HG03196 (cell line): ENCODE measurements at regions not wholly inside any gene's neighbourhood (a gene's known extent, or its start where the extent isn't known, plus 50 kb on each side); places are given as distances from the start of the nearest gene placed in this dataset.

Experiments used
- ATAC-seq: cut with Tn5 transposase; IDR thresholded peaks from one replicate; pipeline ENCODE4 v1.9.1; 2021; ENCODE audit not compliant: unreplicated experiment

DNA sequence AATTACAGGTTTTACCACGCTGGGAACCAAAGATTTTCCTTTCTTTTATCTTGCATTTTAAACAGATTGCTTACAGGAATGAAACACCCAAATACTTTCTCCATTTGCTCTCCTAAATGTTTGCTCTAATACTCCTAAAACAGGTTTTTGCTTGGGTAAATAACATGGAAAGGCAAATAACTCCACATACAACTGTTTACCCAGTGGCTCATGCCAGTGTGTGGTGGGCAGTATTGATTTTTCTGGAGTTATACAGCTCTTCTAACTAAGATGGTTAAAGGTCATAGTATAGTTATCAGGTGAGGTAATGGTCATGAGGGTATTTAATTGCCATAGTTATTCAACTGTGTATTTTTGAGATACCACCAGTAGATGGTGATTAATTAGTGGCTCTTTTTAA lies 61.2 kb upstream of the RAB27B start:
- no peak for ATAC-seq

DNA sequence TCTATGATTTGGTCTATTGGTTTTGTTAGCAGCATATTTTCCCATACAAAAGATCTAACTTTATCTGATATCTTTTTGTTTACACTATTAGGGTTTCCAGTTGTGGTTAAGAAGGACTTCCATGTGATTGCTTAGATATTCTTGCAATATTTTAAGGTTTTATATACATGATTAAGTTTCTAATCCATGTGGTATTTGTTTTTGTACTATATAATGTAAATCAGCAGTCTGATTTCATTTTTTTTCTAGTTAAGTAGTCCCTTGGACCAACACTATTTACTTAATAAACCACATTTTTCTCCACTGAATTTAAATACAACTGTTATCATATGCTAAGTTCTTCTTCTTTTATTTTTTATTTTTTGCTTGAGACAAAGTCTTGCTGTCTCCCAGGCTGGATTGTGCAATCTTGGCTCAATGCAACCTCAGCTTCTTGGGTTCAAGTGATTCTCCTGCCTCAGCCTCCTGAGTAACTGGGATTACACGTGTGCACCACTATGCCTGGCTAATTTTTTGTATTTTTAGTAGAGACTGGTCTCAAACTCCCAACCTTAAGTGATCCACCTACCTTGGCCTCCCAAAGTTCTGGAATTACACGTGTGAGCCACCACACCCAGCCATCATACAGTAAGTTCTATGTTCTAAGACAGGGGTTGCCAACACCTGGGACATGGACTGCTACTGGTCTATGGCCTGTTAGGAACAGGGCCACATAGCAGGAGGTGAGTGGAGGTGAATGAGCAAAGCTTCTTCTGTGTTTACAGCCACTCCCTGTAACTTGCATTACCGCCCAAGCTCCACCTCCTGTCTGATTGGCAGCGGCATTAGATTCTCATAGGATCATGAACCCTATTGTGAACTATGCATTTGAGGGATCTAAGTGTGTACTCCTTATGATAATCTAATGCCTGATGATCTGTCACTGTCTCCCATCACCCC lies 58.5 kb upstream of the RAB27B start:
- ATAC-seq = no peak

DNA sequence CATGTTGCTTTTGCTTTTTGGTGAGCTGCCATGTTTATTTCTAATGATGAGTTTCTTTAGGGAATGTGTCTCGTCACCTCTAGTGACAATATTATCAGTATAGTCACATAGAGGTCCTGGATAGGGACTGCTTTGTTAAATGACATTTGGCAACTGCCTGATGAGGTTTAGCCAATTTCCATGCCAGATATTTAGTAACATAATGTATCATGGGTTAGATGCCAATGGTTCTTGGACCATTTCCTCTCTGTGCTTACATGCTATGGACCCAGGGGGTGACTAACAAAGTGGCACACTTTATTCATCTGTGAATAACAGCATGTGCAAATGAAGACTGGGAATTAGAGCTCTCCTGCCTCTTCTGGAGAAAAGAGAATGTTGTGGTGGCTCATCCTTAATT lies 56.2 kb upstream of the RAB27B start:
- ATAC-seq = no peak

DNA sequence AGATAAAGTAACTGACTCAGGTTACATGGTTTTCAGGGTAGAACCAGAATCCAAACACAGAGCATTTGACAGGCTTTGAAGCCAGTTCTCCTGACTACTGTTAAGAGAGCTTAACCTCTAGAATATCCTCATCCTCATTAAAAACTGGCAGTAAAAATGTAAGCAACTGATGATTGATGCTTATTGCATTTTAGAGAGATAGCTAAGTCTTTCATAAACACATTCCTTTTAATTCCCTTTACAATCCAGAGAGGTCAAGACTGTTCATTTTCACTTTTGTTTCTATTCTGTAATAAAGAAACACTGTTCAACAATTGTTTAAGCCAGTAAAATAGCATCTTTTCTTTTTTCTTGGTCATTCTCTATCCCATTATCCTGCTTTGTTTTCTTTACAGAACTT lies 53.9 kb upstream of the RAB27B start:
- no peak for ATAC-seq

DNA sequence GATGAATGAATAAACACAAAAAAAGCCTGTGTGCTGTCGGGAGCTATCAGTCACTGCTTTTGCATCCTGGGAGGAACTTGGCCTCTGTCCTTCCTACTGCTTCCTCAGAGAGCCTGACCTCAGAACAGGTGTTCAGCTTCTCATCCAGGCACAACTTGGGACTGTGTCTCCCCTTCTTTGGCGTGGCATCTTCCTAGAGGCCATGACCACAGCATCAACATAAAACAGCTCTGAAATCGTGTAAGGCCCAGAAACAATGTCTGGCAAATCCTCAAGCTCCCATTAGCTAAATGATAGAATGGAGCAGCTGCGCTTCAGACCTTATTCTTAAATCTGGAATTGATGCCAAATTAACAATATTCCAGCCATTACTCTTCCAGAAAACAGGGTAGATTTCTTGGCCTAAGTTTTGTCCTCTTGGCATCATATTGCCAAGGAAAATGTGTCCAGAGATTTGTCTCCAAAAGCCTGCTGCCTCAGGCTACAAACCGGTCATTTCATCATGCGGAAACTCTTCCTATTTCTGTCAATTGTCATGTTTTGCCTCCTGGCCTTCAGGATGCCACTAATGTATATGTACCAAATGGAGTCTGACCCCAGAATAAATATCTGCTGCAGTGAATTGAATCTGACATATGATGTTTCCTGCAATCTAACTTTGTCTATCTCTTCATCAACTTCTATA lies 53.2 kb upstream of the RAB27B start:
- ATAC-seq = no peak

DNA sequence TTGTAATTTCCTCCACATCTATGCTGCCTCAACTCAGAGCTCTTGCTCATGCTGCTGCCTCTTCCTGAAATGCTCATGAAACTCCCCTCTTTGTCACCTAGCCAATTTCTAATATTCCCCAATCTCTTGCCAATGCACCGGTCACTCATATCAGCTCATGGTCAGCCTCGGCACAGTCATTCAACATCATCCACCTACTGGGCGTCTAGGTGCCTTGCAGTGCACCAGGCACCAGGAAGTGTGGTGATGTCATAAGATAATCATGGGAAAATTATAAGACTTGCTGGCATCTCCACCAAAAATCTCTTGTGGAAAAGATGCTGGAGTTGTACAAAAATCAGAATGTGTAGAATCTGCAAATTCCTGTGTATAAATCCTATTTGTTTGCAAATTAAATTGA lies 52.6 kb upstream of the RAB27B start:
- ATAC-seq = no peak

DNA sequence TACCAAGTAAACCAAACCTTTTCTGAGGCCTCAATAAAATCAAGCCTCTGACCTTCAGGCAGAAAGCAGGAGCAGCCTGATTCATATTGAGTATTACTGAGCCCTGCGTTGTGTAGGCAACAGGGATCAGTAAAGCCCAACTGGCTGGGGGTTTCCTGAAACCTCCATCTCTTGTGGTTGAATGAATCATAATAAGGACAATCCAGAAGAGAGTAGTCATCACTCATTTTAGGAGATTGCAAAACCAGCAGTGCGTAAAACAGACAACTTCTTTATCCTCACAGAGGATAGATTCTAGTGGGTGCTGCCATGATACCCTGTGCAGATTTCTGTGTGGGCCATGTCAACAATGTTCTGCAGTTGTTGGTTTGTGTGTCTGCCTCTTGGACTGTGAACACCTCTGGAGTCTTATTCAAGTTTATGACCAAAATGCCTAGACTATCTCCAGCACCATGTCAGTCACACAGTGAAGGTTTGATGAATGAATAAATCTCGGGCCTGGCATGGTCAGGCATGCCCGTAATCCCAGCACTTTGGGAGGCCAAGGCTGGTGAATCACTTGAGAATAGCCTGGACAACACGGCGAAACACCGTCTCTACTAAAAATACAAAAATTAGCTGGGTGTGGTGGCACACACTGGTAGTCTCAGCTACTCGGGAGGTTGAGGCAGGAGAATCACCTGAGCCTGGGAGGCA lies 51.8 kb upstream of the RAB27B start:
- ATAC-seq = peak; percentile 77

DNA sequence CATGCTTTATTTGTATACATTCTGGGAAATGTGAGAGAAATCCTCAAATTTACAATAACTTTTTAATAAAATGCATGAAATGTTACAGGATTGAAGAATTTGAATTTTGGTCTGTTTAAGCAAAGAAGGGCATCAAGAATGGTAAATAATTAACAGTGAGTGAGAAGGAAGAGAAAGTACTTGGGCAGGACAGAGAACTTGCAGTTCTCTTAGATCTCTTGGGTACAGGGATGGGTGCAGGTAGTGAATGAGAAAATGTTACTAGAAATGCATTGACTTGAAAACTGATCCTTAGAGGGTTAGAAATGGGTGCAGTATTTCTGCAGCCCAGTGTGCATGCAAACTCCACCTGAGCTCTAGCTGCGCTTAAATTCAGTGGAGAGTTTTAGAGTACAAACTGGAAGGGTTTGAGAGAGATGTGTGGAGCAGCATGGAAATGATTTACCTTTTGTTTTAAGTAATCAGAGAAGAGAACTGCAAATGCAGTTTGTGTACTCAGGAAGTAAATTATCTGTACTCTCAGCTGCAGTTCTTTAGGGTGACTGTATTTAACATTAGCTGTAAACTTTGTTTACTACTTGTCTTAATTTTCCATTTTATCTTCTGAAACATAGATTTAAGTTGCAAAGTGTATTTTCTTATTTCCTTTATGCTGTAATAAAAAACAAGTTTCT lies 51.0 kb upstream of the RAB27B start:
- ATAC-seq = peak; percentile 48

DNA sequence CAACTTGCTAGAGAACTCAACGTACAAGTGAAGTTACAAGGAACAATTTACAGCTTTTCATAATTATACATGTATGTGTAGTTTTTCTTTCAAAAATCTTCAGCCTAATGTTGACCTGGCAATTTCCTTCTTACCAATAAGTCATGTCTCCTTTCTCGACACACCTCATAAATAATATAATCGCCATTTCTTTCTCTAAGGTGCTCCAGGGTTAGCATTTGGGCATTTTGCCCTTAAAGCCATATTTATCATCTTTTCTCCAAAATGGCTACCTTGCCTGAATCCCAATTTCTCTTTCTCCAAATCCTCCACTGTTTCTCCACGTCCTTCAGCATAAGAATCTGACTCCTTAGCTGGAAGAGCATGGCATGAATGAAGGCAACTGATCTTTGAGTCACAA lies 50.3 kb upstream of the RAB27B start:
- no peak for ATAC-seq
